CD4-positive, alpha-beta T cell treated with Interleukin-6 at 100 ng/mL for 8 hours (primary cell): ENCODE measurements at regions not wholly inside any gene's neighbourhood (a gene's known extent, or its start where the extent isn't known, plus 50 kb on each side); places are given as distances from the start of the nearest gene placed in this dataset.
"Not testable (repeated sequence)": the region's sequence is repeated elsewhere in the genome, so short reads cannot be mapped to it uniquely, and the experiment has no call there.

Source experiments
- DNase-seq: peaks from one replicate; pipeline ENCODE4 v3.0.0-alpha.2; 2020; ENCODE audit warnings: mixed read lengths, low spot score

DNA sequence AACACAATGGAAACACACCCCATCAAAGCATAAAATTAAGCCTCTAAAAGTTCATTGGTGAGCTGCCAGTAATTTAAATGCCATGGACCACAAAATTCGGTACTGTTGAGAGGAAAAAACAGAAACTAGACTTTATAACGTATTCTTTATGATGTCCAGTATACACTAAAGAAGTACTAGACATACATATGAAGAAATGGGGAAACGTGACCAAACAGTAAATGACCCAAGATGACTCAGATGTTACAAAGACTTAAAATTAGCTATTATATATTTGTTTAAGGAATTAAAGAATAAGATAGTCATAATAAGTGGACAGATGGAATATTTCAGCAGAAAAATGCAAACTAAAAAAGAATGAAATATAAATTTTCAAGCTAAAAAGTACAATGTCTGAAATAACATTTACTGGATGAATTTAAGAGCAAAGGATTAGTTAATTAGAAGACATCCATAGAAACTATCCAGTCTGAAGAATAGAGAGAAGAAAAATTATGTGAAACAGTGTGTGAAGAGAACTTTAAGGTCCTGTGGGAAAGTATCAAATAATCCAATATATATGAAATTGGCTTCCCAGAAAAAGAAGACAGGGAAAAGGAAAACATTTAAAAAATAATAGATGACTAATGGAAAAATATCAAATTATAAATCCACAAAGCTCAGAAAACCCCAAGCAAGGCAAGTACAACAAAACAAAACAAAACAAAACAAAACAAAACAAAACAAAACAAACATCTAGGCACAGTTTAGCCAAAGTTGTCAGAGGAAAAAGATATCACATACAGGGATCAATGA lies 69.4 kb downstream of the SAMD9 start:
- DNase-seq: no peak

- DNase-seq: no peak
Observed at GRCh38 chr7:93047514-93048099, 70.2 kb downstream of the SAMD9 start.

DNA sequence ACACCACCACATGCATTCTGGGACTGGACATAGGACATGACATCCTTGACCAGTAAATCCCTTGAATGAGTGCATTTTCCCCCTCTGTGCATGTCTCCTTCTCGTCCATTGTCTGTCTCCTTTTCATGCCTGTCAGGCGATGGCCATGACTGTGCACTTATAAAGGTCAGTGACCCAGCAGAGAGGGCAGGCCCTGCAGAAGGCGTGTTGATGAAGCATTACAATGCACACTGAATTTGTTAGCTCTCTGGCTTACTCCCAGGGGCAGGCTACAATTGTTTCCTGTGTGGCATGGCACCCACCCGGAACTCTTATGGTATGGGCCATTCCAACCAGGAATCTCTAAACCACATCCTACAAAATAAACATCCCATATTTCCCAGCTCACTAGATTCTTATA lies 71.1 kb downstream of the SAMD9 start:
- DNase-seq: no peak

- no peak for DNase-seq
Observed at GRCh38 chr7:93044147-93044810, 73.5 kb downstream of the SAMD9 start.

DNA sequence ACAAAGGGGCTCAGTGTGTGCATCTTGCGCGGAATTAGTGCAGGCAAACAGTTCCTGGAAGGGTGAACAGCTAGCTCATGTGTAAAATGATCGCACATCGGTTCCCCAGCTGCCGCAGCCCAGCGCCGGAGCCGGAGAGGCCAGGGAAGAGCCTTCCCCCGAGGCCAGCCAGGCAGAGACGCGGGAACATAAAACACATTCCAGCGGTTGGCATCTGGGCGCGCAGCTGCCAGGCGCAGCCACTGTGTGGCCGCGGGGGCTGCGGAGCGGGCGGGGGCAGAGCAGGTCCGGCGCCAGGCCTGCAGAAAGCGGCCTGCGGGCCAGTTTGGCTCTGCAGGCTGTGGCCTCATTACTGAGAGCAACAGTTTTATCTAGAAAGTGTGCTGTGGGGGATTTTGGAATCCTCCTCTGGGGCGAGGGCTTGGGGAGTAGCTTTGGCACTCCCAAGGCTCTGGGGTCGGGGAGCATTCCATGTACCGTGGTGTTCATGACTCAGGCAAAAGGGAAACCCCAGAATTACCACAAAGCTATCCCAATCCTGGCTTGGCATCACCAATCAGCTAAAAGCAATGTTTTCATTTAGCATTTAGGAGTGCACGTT lies 74.3 kb downstream of the SAMD9 start:
- no peak for DNase-seq

- no peak for DNase-seq
Observed at GRCh38 chr7:93040355-93040754, 77.4 kb downstream of the SAMD9 start.

DNA sequence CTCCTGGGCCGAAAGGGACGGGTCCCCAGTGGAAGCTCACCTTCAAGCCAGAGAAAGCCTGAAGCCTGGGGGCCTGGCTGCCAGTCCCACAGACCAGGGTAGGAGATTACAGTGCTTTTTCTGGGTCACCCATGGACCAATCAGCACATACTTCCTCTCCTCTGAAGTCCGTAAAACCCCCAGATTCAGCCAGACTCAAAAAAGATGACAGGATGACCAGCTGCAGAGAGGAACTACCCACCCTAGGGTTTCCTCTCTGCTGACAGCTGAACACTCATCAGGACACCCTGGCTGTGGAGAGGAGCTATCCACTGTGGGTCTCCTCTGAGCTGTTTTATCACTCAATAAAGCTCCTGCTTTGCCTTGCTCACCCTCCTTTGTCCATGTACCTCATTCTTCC lies 78.0 kb downstream of the SAMD9 start:
- no peak for DNase-seq

DNA sequence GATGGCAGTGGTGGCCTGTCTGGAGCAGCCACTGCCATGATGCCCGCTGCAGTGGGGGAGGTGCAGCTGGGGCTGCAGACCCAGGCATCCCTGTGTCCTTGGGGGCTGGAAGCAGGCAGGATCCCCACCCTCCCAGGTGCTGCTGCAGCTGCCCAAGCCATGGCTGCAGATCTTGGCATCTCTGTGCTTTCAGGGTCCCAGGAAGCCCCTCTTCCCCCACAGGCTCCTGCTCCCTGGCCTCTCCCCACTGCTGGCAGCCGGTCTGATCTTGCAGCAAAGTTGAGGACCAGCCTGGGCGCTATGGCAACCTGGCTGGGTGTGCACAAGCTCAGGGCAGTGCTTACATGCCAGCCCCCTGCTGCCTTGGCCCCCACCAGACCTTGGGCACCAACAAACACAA lies 78.5 kb downstream of the SAMD9 start:
- DNase-seq: no peak

DNA sequence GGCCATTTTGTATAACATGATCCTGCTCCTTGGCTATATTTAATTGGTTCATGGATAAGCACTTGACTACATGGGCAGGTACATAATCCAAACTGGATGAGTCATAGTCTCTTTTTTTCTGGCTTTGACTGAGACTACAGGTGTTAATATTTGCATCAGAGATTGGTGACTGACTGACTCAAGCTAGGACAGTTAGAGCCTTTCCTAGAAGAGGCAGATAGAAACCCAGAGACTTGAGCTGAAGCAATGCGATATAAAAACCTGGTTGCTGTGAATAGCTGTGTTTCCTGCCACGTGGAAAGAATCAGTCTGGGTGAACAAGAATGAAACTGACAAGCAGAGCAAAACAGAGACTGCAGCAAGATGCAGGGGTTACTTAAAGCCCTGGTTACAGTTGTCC lies 81.0 kb downstream of the SAMD9 start:
- no peak for DNase-seq

DNA sequence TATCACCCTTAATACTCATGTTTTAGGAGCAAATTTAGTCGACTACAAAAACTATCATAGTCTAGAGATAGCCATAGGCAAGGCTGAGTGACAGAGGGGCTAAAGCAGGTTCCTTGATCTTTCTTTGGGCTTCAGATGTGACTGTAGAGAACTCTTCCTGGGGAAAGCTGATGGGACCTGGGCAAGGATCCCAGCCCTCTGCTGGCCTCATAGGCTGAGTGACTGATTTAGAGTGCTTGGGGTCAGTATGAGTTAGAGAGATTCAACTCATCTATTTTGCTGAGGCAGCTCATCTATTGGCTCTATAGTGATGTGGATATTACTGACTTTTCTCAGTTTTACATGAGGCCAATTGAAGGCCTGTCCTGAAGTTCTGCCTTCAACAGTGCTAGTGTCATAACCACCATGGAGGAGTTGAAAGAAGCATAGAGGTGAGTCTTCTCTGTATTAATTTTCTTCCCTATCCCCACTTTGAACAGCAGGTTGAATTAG lies 81.6 kb downstream of the SAMD9 start:
- no peak for DNase-seq

DNA sequence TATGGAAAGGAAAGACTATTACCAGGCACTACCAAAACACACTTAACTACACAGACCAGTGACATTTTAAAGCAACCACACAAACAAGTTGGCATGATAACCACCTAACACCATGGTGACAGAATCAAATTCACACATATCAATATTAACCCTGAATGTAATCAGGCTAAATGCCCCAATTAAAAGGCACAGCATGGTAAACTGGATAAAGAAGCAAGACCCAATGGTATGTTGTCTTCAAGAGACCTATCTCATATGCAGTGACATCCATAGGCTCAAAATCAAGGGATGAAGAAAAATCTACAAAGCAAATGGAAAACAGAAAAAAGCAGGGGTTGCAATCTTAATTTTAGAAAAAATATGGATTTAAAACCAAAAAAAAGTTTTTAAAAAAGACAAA lies 86.0 kb downstream of the SAMD9 start:
- no peak for DNase-seq

DNA sequence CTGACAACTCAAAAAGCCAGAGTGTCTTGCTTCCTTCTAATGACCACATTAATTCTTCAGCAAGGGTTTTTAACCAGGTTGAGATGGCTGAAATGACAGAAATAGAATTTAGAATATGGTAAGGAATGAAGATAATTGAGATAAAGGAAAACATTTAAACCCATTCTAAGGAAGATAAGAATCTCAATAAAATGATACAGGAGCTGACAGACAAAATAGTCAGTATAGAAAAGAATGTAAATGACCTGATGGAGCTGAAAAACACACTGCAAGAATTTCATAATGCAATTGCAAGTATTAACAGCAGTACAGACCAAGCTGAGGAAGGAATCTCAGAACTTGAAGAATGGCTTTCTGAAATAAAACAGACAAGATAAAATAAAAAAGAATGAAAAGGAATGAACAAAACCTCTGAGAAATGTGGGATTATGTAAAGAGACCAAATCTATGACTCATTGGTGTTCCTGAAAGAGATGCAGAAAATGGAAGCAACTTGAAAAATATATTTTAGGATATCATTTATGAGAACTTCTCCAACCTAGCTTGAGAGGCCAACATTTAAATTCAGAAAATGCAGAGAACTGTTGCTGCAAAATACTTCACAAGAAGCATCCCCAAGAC lies 87.1 kb downstream of the SAMD9 start:
- no peak for DNase-seq

GRCh38 chr7:93029056-93029455 lies 88.7 kb downstream of the SAMD9 start:
- DNase-seq: no peak

DNA sequence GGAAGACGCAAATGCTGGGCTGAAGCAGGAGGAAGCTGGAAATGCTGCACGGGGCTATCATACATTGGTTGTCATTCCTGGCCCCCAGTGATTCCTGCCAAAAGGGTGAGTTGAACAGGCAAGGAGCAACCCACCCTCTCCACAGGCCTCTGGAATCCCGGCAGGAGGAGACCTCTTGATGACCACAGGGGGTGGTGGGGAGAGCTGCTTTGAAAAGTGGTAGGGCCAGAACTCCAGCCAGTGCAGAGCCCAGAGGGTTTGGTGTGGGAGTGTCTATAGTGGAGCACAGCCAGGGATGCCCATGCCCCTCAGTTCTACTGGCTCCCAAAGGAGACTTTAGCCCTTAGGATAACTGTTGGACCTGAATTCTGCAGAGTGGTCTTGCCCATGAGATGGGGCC lies 89.2 kb downstream of the SAMD9 start:
- DNase-seq: no peak

DNA sequence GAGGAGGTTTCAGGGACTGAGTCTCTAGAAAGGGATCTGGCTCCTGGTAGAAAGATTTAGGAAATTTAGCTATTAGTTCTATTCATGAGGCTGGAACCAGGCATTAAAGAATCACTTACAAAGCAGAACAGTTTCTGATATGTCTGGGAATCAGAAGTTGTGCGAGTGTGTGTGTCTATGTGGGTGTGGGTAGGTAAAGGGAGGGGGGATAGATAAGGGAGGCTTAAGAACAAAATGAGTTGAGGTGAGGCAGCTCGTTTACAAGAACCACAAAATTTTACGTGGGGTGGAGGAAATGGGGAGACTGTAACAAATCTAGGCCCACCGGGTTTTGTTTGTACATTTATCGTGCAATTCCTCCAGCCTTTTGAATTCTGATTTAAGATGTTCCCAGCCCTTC lies 90.7 kb downstream of the SAMD9 start:
- DNase-seq: no peak

GRCh38 chr7:93026425-93026824 lies 91.4 kb downstream of the SAMD9 start:
- DNase-seq: no peak

- no peak for DNase-seq
Observed at GRCh38 chr7:93025389-93025788, 92.4 kb downstream of the SAMD9 start.

GRCh38 chr7:93022931-93023478 lies 94.8 kb downstream of the SAMD9 start:
- not testable (repeated sequence) for DNase-seq

DNA sequence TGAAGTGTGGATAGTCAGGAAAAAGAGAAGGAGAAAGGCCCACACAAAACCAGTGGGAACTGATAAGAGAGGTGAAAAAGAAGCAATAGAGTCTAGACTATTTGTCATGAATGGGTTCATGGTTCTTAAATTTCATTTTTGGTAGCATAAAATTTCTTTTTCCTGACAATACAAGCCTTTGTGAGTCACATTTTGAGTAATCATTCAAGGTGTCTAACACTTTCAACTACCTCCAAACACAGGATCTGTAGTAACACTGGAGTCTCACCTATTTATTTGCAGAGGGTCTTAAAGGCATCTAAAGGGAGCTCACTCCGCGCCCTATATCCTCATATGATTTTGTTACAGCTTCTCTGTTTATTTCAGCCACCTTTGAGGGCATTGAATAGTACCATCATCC lies 96.0 kb downstream of the SAMD9 start:
- DNase-seq: no peak

- DNase-seq: no peak
Observed at GRCh38 chr7:93018716-93019115, 99.1 kb downstream of the SAMD9 start.

GRCh38 chr7:93016681-93017381 lies 100.9 kb downstream of the SAMD9 start:
- DNase-seq: no peak
